ENCODE measurements at regions not wholly inside any gene's neighbourhood (a gene's known extent, or its start where the extent isn't known, plus 50 kb on each side); places are given as distances from the start of the nearest gene placed in this dataset.
"Not testable (repeated sequence)": the region's sequence is repeated elsewhere in the genome, so short reads cannot be mapped to it uniquely, and the experiment has no call there.

- not testable (repeated sequence) for TF ChIP-seq MAZ (IDR thresholded peaks at IDR 0.05; ENCODE audit: borderline replicate concordance, low read depth, low read length); SMC3 (IDR thresholded peaks at IDR 0.05; ENCODE audit: low read depth, low read length); CTCF (conservative IDR thresholded peaks at IDR 0.05; ENCODE audit: low read depth, low read length); POLR2A (IDR thresholded peaks at IDR 0.05; ENCODE audit: low read depth, low read length); RFX5 (IDR thresholded peaks at IDR 0.05; ENCODE audit: low read depth, low read length); NFE2L2 (IDR thresholded peaks at IDR 0.05; ENCODE audit: low read depth, low read length); CEBPB (IDR thresholded peaks at IDR 0.05; ENCODE audit: low read depth, low read length); RAD21 (IDR thresholded peaks at IDR 0.05; ENCODE audit: low read length); MXI1 (IDR thresholded peaks at IDR 0.05; ENCODE audit: borderline replicate concordance, low read depth, low read length)
Observed at GRCh38 chr21:10348150-10348549, 173.2 kb upstream of the TPTE start.

All from IMR-90 (cell line).